ENCODE measurements at regions not wholly inside any gene's neighbourhood (a gene's known extent, or its start where the extent isn't known, plus 50 kb on each side); places are given as distances from the start of the nearest gene placed in this dataset.

DNA sequence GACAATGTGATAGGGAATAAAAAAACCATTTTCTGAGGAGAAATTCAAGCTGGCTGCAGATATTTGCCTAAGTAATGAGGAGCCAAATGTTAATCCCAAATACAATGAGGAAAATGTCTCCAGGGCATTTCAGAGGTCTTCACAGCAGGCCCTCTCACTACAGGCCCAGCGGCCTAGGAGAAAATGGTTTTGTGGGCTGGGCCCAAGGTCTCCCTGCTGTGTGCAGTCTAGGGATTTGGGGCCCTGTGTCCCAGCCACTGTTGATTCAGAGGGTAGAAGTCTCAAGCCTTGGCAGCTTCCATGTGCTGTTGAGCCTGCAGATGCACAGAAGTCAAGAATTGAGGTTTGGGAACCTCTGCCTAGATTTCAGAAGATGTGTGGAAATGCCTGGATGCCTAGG, 778.7 kb downstream of the CENPC start:
- TF ChIP-seq, protein P1, sequence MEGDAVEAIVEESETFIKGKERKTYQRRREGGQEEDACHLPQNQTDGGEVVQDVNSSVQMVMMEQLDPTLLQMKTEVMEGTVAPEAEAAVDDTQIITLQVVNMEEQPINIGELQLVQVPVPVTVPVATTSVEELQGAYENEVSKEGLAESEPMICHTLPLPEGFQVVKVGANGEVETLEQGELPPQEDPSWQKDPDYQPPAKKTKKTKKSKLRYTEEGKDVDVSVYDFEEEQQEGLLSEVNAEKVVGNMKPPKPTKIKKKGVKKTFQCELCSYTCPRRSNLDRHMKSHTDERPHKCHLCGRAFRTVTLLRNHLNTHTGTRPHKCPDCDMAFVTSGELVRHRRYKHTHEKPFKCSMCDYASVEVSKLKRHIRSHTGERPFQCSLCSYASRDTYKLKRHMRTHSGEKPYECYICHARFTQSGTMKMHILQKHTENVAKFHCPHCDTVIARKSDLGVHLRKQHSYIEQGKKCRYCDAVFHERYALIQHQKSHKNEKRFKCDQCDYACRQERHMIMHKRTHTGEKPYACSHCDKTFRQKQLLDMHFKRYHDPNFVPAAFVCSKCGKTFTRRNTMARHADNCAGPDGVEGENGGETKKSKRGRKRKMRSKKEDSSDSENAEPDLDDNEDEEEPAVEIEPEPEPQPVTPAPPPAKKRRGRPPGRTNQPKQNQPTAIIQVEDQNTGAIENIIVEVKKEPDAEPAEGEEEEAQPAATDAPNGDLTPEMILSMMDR (IDR thresholded peaks at IDR 0.05; ENCODE audit: insufficient read depth, low read length) = no peak
- no peak for TF ChIP-seq POLR2AphosphoS5 (IDR thresholded peaks at IDR 0.05; ENCODE audit: low read depth)
- TF ChIP-seq GABPA (IDR thresholded peaks at IDR 0.05; ENCODE audit: low read depth) = no peak

Data from HL-60 (cell line).